ENCODE measurements at regions not wholly inside any gene's neighbourhood (a gene's known extent, or its start where the extent isn't known, plus 50 kb on each side); places are given as distances from the start of the nearest gene placed in this dataset.

GRCh38 chr6:147142684-147143245 is 61.5 kb upstream of the STXBP5 start:
- H3K4me1 Mint-ChIP-seq: peaks cover 2% of the 10 kb centered on the region
- H3K9me3 Mint-ChIP-seq: no peaks in the 10 kb centered on the region
- no peak for DNase-seq
- H3K36me3 Mint-ChIP-seq (ENCODE audit: low read depth): no peaks in the 10 kb centered on the region
- no peaks in the 10 kb centered on the region for H3K27me3 Mint-ChIP-seq
- POLR2A ChIA-PET: no interaction called here
- no peak overlapping the region for H3K27ac Mint-ChIP-seq
- CTCF ChIA-PET: no interaction called here
- H3K4me3 Mint-ChIP-seq: no peak overlapping the region

- POLR2A ChIA-PET: no interaction called here
- Mint-ChIP-seq H3K27me3 (peaks cover 1% of the 10 kb centered on the region), H3K27ac (no peak overlapping the region), H3K4me3 (no peak overlapping the region), H3K9me3 (no peaks in the 10 kb centered on the region), H3K4me1 (peaks cover 2% of the 10 kb centered on the region), H3K36me3 (ENCODE audit: low read depth) (no peaks in the 10 kb centered on the region)
- no peak for DNase-seq
- CTCF ChIA-PET: no interaction called here
These were observed 55.1 kb upstream of the STXBP5 start for GRCh38 chr6:147149092-147149491.

GRCh38 chr6:147149826-147150225 is 54.4 kb upstream of the STXBP5 start:
- CTCF ChIA-PET: no interaction called here
- no peaks in the 10 kb centered on the region for H3K9me3 Mint-ChIP-seq
- H3K36me3 Mint-ChIP-seq (ENCODE audit: low read depth): no peaks in the 10 kb centered on the region
- no peak overlapping the region for H3K27ac Mint-ChIP-seq
- POLR2A ChIA-PET: no interaction called here
- H3K4me1 Mint-ChIP-seq: peaks cover 2% of the 10 kb centered on the region
- DNase-seq: no peak
- no peak overlapping the region for H3K4me3 Mint-ChIP-seq
- H3K27me3 Mint-ChIP-seq: peaks cover 1% of the 10 kb centered on the region

GRCh38 chr6:147150293-147150692 is 53.9 kb upstream of the STXBP5 start:
- no peaks in the 10 kb centered on the region for H3K9me3 Mint-ChIP-seq
- H3K27me3 Mint-ChIP-seq: peaks cover 1% of the 10 kb centered on the region
- peaks cover 2% of the 10 kb centered on the region for H3K4me1 Mint-ChIP-seq
- CTCF ChIA-PET: no interaction called here
- no peak overlapping the region for H3K27ac Mint-ChIP-seq
- no peak overlapping the region for H3K4me3 Mint-ChIP-seq
- no peaks in the 10 kb centered on the region for H3K36me3 Mint-ChIP-seq (ENCODE audit: low read depth)
- POLR2A ChIA-PET: no interaction called here
- no peak for DNase-seq

Data from activated CD4-positive, alpha-beta T cell treated with anti-CD3 and anti-CD28 coated beads, Interleukin-2, amount 10 ng/mL, durations not matched to agents 7 days and 5 days (primary cell).